ENCODE measurements at regions not wholly inside any gene's neighbourhood (a gene's known extent, or its start where the extent isn't known, plus 50 kb on each side); places are given as distances from the start of the nearest gene placed in this dataset.

DNA sequence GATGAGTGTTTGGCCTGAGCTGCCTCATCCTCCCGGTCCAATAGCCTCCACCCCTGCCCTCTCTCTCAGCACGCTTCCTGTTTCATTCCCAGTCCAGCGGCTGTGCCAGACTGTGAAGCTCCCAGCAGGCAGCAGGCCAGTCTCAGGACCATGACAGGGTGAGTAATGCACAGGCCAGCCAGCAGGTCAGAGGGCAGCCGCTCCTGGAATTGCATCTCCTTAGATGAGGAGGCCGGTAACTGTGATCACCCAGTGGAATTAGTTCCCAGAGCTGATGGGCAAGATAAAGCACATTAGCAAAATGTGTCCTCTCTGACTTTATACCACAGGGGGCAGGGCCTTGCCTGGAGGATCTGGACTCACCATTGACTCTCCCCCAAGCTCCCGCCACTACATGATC is 251.2 kb downstream of the ETS1 start:
- Histone ChIP-seq H3K9ac (no peak overlapping the region), H3K27ac (no peak overlapping the region), H3K4me1 (peaks cover 6 to 21% (median 14%) of the 10 kb centered on the region in 10 experiments), H4K20me1 (no peaks in the 10 kb centered on the region), H3K36me3 (no peaks in the 10 kb centered on the region), H3K27me3 (no peaks in the 10 kb centered on the region), H3K9me3 (replicated peaks in 1 of 11) (no peaks in the 10 kb centered on the region), H3K4me2 (0 out of 22 replicates have a peak overlapping the region, but pooled peaks of 1 of the 11 experiments have one; percentile 23), H3K4me3 (no peak overlapping the region)
- TF ChIP-seq Cebpa-rat (IDR thresholded peaks at IDR 0.05) = no peak

DNA sequence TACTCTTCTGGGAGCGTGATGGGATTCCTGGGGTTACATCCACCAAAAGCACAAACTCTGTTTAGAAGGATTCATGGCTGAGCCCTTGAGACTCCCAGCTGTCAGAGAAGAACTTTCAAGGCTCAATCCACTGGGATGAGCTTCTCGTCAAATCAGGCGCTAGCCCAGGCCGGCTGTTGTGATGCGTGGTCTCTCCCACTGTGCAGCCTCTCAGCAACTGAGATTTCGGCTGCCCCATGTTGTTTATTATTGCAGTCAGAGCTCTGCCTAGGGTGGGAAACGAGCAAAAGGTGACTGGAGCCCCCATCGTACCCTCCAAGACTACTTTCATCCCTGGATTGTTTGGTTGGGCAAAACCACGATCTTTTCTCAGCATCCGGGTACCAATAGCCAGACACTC is 251.6 kb downstream of the ETS1 start:
- Histone ChIP-seq H3K27me3 (no peaks in the 10 kb centered on the region), H3K4me3 (no peak overlapping the region), H3K9ac (no peak overlapping the region), H3K4me2 (no peak overlapping the region), H3K27ac (no peak overlapping the region), H3K36me3 (no peaks in the 10 kb centered on the region), H3K4me1 (peaks cover 6 to 20% (median 13%) of the 10 kb centered on the region in 10 experiments), H3K9me3 (replicated peaks in 1 of 11) (no peaks in the 10 kb centered on the region), H4K20me1 (no peaks in the 10 kb centered on the region)
- no peak for TF ChIP-seq Cebpa-rat (IDR thresholded peaks at IDR 0.05)

DNA sequence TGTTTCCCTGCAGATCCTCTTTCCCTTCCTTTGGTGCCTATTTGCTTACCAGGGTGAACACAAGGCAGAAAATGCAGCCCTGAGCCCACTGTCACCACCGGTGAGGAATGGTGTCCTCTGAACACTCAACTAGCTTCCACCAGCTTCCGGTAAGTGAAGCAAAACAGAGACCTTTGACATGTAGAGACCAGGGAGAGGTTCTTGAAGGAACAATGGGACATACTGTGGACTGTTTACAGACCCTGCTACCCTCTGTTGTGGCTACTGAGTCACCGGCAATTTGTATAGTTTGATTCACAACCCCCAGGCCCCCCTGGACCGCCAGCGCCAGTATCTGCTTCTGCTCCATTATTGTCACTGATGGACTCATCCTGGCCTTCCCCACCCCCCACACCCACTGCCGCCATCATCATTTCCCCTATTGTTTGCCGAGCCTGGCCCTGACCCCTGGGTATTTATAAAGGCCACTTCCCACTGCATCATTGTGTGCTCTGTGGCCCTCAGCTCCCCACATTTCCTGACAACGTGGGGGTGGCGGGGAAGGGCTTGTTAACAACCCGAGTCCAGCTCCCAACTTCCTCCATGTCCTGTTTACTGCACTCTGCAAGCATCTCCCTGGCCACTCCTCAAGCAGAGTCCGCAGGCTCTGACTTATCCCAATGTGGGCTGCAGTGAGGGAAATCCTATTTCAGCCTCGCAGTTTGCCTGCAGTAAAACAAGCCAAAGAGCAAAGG is 252.9 kb downstream of the ETS1 start:
- Histone ChIP-seq H4K20me1 (no peaks in the 10 kb centered on the region), H3K4me2 (peak overlapping the region in 3 of 11 experiments; percentile 31 to 37 (median 32); a peak in 5 of 22 replicates), H3K27ac (no peak overlapping the region), H3K9me3 (replicated peaks in 1 of 11) (no peaks in the 10 kb centered on the region), H3K9ac (no peak overlapping the region), H3K36me3 (no peaks in the 10 kb centered on the region), H3K4me1 (peaks cover 16 to 30% (median 22%) of the 10 kb centered on the region in 10 experiments), H3K4me3 (no peak overlapping the region), H3K27me3 (no peaks in the 10 kb centered on the region)
- no peak for TF ChIP-seq Cebpa-rat (IDR thresholded peaks at IDR 0.05)

DNA sequence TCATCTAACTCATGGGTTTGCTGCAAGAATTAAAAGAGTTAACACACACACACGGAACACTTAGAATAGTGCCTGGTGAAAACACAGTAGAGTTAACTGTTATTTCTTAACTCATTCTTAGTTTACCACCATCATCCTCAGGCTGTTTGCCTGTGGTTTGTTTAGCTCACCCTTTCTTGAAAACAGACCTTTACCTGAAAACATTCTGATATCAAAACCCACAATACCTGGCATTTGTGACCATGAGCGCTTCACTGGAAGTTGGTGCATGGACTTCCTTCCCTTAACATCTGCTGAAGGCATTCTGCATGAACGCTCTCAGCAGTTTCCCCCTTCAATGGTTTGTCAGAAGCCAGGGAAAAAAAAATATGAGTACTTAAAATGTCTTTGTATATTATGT is 256.0 kb downstream of the ETS1 start:
- no peaks in the 10 kb centered on the region for H3K9me3 ChIP-seq (replicated peaks in 1 of 11)

DNA sequence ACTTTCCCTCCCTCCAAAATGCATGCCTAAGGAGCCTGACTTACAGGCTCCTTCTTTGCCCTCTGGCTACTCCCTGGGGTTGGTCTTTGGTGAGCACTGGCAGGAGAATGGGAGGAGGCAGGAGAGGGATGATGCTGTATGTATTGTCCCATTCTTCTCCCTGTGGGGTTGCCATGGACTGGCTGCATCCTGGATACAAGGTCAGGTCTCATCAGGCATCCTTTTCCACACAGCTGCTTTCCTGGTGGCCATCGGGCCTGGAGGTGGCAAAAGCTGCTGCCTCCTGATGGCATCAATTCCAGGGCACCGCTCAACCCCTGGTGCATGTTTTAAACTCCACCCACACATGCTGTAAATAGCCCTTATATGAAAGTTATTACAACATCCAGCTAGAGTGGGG is 257.2 kb downstream of the ETS1 start:
- no peaks in the 10 kb centered on the region for H3K27me3 ChIP-seq
- H3K9ac ChIP-seq = no peak overlapping the region
- no peaks in the 10 kb centered on the region for H3K36me3 ChIP-seq
- no peaks in the 10 kb centered on the region for H4K20me1 ChIP-seq
- peak overlapping the region in 9 of 11 experiments; percentile 43 to 85 (median 72); a peak in 16 of 22 replicates for H3K4me2 ChIP-seq
- H3K4me1 ChIP-seq = peaks cover 18 to 41% (median 32%) of the 10 kb centered on the region in 10 experiments
- H3K27ac ChIP-seq = peak overlapping the region in 5 of 11 experiments; percentile 19 to 61 (median 59); a peak in 5 of 22 replicates
- H3K4me3 ChIP-seq = no peak overlapping the region
- no peak for TF ChIP-seq Cebpa-rat (IDR thresholded peaks at IDR 0.05)
- no peaks in the 10 kb centered on the region for H3K9me3 ChIP-seq (replicated peaks in 1 of 11)

More for the DNA sequence above, 256.0 kb downstream of the ETS1 start:
- Histone ChIP-seq H4K20me1 (no peaks in the 10 kb centered on the region), H3K9ac (no peak overlapping the region), H3K4me1 (peaks cover 24 to 41% (median 32%) of the 10 kb centered on the region in 10 experiments), H3K36me3 (no peaks in the 10 kb centered on the region), H3K4me3 (no peak overlapping the region), H3K4me2 (peak overlapping the region in 8 of 11 experiments; percentile 9 to 85 (median 38); a peak in 13 of 22 replicates), H3K27me3 (no peaks in the 10 kb centered on the region), H3K27ac (peak overlapping the region in 1 of 11 experiments; percentile 5; a peak in 1 of 22 replicates)
- no peak for TF ChIP-seq Cebpa-rat (IDR thresholded peaks at IDR 0.05)

DNA sequence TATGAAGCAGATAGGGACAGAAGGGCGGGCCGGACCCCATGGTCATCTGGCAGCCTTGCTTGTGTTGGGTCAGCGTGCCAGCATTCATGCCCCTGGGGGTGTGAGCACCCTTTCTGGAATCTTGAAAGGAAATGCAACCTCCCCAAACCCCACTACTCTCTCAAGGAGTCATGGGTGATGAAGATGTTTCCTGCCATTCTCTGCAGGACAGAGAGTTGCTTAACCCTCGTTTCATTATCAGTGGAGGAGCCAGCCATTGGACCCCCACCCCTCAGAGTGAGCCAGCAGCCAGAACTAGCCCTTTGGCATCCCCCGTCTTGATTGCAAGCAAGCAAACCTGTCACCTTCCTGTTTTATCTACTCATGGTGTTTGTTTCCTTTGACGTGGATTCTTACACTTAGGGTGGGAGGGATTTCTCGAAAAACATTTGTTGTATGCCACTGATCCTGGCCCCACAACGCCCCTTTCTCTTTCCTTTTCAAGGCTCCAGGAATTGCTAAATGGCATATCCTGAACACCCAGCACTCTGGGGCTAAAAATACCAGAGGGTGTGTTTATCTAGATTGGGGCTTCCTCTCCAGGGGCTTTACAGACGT is 258.3 kb downstream of the ETS1 start:
- Histone ChIP-seq H4K20me1 (no peaks in the 10 kb centered on the region), H3K36me3 (no peaks in the 10 kb centered on the region), H3K27ac (peak overlapping the region in 7 of 11 experiments; percentile 13 to 61 (median 47); a peak in 11 of 22 replicates), H3K4me1 (peaks cover 15 to 45% (median 39%) of the 10 kb centered on the region in 10 experiments), H3K27me3 (no peaks in the 10 kb centered on the region), H3K9ac (peak overlapping the region in 2 of 11 experiments; percentile 0 to 32; a peak in 1 of 22 replicates), H3K4me3 (no peak overlapping the region), H3K9me3 (replicated peaks in 1 of 11) (no peaks in the 10 kb centered on the region), H3K4me2 (peak overlapping the region; percentile 23 to 85 (median 71))
- TF ChIP-seq Cebpa-rat (IDR thresholded peaks at IDR 0.05) = 0 out of 22 replicates have a peak, but pooled peaks of 1 of the 11 experiments have one; percentile 12

DNA sequence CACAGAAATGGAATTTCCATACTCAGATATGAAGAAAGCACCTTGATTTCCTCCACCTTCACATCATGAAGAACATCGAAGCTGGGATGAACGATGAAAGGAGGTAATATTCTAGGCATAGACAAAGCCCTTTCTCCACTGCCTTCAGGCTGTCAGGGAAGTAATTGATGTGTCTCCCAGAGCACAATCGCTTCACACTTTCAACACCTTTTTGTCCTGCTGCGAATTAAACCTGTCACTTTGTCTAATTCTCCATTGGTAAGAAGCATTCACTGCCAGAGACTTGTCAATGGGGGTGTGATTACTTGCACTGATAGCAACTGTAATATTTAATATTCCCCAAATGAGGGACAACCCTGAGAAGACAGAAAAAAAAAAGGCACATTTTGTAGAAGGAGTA is 260.1 kb downstream of the ETS1 start:
- Histone ChIP-seq H4K20me1 (no peaks in the 10 kb centered on the region), H3K36me3 (no peaks in the 10 kb centered on the region), H3K9ac (no peak overlapping the region), H3K4me3 (no peak overlapping the region), H3K4me1 (peaks cover 14 to 46% (median 39%) of the 10 kb centered on the region in 10 experiments), H3K4me2 (no peak overlapping the region), H3K27ac (no peak overlapping the region), H3K9me3 (replicated peaks in 1 of 11) (no peaks in the 10 kb centered on the region), H3K27me3 (no peaks in the 10 kb centered on the region)
- TF ChIP-seq Cebpa-rat (IDR thresholded peaks at IDR 0.05) = no peak

DNA sequence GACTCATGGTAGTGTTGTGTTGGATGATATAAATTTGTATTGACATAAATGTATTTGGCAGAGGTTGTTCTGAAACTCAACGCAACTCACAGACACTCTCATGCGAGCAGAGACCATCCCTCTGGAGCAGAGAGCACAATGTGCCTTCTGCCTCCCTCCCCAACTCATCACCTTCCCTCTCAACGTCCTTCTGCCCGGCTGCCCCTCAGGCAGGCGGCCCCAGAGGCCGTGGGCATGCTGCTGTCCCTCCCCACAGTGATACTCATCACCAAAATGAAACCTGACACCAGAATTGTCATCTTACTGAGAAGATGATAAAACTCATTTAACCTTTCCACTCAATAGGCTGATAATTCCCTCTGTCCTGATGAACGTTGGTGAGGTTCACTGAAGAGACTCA is 260.6 kb downstream of the ETS1 start:
- H3K27ac ChIP-seq = no peak overlapping the region

DNA sequence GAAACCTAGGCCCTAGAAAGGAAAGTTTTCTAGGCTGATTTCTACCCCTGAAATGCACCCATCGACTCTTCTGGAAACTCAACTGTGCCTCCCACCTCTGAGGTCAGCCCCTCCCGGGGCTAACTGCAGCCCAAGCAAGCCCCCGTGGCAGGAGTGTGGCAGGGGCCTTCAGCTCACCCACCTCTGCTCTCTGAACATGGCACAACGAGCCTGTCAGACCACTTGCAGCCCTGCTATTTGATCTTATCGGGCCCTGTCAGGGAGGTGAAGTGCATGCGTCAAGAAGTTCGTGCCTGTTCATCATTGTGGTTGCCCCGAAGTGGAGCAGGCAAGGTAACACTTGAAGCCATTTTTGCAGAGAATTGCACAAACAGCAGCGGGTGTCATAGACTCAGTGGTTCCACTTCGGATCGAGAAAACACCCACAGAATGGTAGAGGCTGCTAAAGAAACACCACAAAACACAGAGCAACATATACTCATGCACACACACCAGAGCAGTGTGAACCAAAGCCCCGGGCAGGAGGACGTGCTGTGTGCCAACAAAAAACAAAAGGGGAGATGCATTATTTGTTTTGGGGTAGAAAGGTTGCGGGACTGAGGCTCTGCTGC is 262.7 kb downstream of the ETS1 start:
- H3K36me3 ChIP-seq = no peaks in the 10 kb centered on the region
- peak overlapping the region in 9 of 11 experiments; percentile 11 to 52 (median 36); a peak in 16 of 22 replicates for H3K4me2 ChIP-seq
- no peaks in the 10 kb centered on the region for H3K9me3 ChIP-seq (replicated peaks in 1 of 11)
- no peaks in the 10 kb centered on the region for H3K27me3 ChIP-seq
- H4K20me1 ChIP-seq = no peaks in the 10 kb centered on the region
- no peak overlapping the region for H3K27ac ChIP-seq
- H3K4me1 ChIP-seq = peaks cover 10 to 25% (median 21%) of the 10 kb centered on the region in 10 experiments
- H3K4me3 ChIP-seq = no peak overlapping the region
- H3K9ac ChIP-seq = peak overlapping the region in 1 of 11 experiments; percentile 7; a peak in 1 of 22 replicates
- TF ChIP-seq Cebpa-rat (IDR thresholded peaks at IDR 0.05) = no peak

More for the DNA sequence above, 260.6 kb downstream of the ETS1 start:
- Histone ChIP-seq H3K36me3 (no peaks in the 10 kb centered on the region), H3K27me3 (no peaks in the 10 kb centered on the region), H3K9me3 (replicated peaks in 1 of 11) (no peaks in the 10 kb centered on the region), H3K4me1 (peaks cover 14 to 45% (median 39%) of the 10 kb centered on the region in 10 experiments), H4K20me1 (no peaks in the 10 kb centered on the region), H3K9ac (no peak overlapping the region), H3K4me2 (no peak overlapping the region), H3K4me3 (no peak overlapping the region)
- no peak for TF ChIP-seq Cebpa-rat (IDR thresholded peaks at IDR 0.05)
